ENCODE measurements at regions not wholly inside any gene's neighbourhood (a gene's known extent, or its start where the extent isn't known, plus 50 kb on each side); places are given as distances from the start of the nearest gene placed in this dataset.
"Not testable (repeated sequence)": the region's sequence is repeated elsewhere in the genome, so short reads cannot be mapped to it uniquely, and the experiment has no call there.

- peak; percentile 95 for ATAC-seq
Measured at GRCh38 chr13:26482451-26483197, 74.9 kb upstream of the WASF3 start.

GRCh38 chr13:26483546-26483945 lies 73.9 kb upstream of the WASF3 start:
- no peak for DNase-seq (ENCODE audit: low spot score)
- ATAC-seq: no peak

More at GRCh38 chr13:26482451-26483197, 74.9 kb upstream of the WASF3 start:
- peak; percentile 70 for DNase-seq (ENCODE audit: low spot score)

DNA sequence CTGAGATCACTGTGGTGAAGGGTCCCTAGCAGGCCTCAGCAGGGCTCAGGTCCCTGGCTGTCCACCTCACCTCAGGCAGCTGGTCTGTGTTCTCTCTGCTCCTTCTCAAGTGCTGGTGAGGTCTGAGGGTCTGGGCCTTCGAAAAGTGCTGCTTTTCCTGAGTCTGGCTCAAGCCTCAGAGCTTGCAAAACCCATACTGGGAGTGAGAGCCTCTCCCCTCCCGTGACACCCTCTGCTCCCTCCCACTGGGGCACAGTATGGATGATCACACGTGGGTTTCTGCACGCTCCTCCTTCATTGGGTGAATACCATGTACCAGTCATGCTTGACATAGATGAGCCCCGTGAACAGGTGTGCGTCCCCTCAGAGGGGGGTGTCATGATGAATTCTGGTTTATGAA lies 73.3 kb upstream of the WASF3 start:
- no peak for DNase-seq (ENCODE audit: low spot score)
- ATAC-seq: no peak

DNA sequence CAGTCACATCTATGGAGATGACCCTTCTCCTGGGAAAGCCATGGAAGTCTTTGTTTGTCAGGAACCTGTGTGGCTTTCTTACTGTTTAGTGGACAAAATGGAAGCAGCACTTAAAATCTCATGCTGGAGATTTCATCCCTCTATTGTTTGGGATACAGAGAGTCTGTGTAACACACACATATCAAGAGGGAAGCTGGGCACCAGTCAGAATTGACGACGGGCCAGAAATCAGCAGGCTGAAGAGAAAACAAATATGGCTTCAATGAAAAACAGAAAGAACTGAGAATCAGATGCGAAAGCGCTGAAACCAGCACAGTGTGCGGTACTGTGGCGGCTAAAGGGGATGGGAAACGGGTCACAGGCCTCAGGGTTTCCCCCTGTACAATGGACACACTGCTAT lies 72.2 kb upstream of the WASF3 start:
- no peak for DNase-seq (ENCODE audit: low spot score)
- ATAC-seq: no peak

- ATAC-seq (no peak), DNase-seq (ENCODE audit: low spot score) (no peak)
Measured at GRCh38 chr13:26485786-26486185, 71.7 kb upstream of the WASF3 start.

GRCh38 chr13:26486550-26486949 lies 70.9 kb upstream of the WASF3 start:
- DNase-seq (ENCODE audit: low spot score) (no peak), ATAC-seq (no peak)

- DNase-seq (ENCODE audit: low spot score) (no peak), ATAC-seq (no peak)
Measured at GRCh38 chr13:26487781-26488180, 69.7 kb upstream of the WASF3 start.

DNA sequence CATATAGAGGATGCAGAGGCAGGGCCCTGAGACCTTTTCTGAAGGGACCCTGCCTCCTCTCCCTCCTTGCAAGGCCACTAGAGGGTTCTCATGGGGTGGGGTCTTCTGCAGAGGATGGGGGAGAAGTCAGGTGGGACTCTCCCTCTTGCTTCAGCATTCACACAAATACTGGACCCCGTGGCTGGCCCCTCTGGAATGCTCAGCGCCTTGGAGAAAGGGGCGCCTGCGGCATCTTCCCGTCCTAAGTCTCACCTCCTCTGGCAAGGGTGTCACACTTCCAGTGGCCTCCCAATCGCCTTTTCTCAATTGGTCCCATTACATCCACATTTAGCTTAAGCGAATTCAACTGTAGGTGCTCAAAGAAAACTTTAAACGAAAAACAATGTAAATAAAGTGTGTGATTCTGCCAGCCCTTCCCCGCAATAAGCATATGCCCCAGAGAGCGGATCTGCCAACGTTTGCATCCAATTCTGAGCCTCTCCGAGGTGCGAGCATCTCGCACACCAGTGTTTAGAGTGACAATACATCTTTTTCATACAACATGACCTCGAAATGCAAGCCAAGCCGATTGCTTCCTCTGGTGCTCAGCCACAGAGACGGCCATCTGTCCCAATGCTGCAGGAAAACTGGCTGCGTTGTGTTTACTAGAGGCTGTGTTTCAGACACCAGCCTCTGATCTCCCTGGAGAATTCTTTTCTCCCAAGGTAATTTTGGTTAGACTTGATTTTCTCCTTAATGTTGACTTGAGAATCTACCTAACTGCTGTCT lies 69.1 kb upstream of the WASF3 start:
- DNase-seq (ENCODE audit: low spot score): no peak
- no peak for ATAC-seq

GRCh38 chr13:26492301-26492700 lies 65.2 kb upstream of the WASF3 start:
- ATAC-seq; DNase-seq (ENCODE audit: low spot score): not testable (repeated sequence)

- ATAC-seq (no peak), DNase-seq (ENCODE audit: low spot score) (no peak)
Measured at GRCh38 chr13:26494571-26495195, 62.8 kb upstream of the WASF3 start.

GRCh38 chr13:26495750-26496149 lies 61.7 kb upstream of the WASF3 start:
- ATAC-seq (no peak), DNase-seq (ENCODE audit: low spot score) (no peak)

DNA sequence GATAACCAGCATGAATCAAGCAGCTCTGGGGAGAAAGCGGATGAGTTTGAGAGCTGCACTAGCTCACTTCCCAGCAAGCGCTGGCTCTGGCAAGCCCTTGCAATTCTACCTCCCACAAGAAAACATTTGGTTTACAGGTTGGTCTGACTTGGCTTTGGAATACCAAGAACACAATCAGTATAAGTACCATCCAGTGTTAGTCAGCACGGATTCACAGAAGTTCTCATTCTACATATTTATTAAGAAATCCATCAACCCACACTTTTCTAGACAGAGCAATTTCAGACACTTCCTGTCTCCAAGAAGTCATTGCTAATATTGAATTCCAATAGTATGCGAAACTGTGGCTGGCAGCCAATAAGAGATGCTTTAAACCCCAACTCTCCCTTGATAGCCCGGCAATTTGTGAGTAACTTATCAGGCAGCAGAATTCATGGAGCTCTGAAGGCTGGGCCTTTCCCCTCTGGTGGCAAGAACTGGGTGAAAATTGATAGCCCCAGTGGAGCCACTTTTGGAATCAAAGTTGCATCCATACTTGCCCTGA lies 59.4 kb upstream of the WASF3 start:
- DNase-seq (ENCODE audit: low spot score) (no peak), ATAC-seq (no peak)

- DNase-seq (ENCODE audit: low spot score) (no peak), ATAC-seq (no peak)
Measured at GRCh38 chr13:26498656-26499601, 58.6 kb upstream of the WASF3 start.

DNA sequence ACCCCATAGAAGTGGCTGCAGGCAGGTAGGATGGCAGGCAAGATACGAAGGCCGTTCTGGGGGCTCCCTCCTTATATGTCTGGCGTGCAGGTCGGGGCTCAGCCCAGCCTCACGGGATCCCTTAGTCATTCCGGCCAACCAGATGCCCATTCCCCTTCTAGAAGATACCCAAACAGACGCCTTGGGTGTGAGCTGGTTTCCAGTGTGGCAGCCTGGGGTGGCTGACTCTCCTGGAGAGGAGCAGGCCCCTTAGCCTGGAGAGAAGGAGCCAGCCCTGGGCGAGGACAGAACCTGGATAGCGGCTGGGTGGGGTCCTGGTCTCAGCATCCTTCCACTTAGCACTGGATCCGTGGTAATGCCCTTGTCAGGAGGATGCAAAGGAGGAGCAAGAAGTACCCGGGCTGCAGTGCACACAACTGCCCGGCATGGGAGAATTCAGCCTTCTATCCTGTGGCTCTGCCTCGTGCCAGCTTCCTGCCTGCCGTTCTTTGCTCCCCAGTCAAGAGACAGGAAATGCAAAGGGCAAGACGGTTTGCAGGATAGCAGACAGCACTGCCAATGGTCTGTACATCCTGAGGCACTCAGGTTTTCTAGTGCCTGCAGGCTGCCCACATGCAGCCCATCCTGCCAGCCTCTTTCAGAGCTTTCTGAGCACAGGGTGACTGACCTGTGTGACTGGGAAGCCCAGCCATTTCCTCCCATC lies 56.7 kb upstream of the WASF3 start:
- DNase-seq (ENCODE audit: low spot score): no peak
- no peak for ATAC-seq

GRCh38 chr13:26501641-26502040 lies 55.8 kb upstream of the WASF3 start:
- no peak for ATAC-seq
- no peak for DNase-seq (ENCODE audit: low spot score)

DNA sequence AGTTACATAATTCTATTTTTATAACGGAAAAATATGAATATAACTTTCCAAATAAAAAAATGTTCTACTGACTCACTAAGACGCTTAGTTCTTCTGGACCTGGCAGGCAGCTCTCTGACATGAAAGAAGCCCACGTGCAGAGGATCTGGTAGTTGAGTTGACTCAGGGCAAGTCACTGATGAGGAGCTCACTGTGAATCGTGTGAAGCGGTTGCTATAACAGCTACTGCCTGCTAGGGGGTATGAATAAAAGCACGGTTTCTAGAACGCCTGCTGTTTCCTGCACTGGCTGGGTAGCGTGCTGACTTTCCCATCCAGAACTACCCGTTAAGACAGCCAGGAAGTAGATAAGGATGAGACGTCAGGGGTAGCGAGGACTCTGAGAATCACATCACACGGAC lies 54.7 kb upstream of the WASF3 start:
- peak; percentile 43 for ATAC-seq
- no peak for DNase-seq (ENCODE audit: low spot score)

- no peak for ATAC-seq
- DNase-seq (ENCODE audit: low spot score): no peak
Measured at GRCh38 chr13:26503826-26504594, 53.5 kb upstream of the WASF3 start.
